M059J (cell line): ENCODE measurements at regions not wholly inside any gene's neighbourhood (a gene's known extent, or its start where the extent isn't known, plus 50 kb on each side); places are given as distances from the start of the nearest gene placed in this dataset.
"Not testable (repeated sequence)": the region's sequence is repeated elsewhere in the genome, so short reads cannot be mapped to it uniquely, and the experiment has no call there.

Experiments used
- DNase-seq: peaks from one replicate; pipeline ENCODE4 v3.0.0-alpha.2; 2012; ENCODE audit warnings: low read depth

GRCh38 chr1:228611707-228612106 is 123.6 kb upstream of the RHOU start:
- not testable (repeated sequence) for DNase-seq

- DNase-seq: not testable (repeated sequence)
Observed at GRCh38 chr1:228622002-228622716, 113.1 kb upstream of the RHOU start.

GRCh38 chr1:228626481-228626880 is 108.8 kb upstream of the RHOU start:
- not testable (repeated sequence) for DNase-seq

GRCh38 chr1:228632858-228633257 is 102.4 kb upstream of the RHOU start:
- DNase-seq: not testable (repeated sequence)

GRCh38 chr1:228635304-228635703 is 100.0 kb upstream of the RHOU start:
- DNase-seq: peak; percentile 15

GRCh38 chr1:228637529-228637928 is 97.8 kb upstream of the RHOU start:
- DNase-seq: not testable (repeated sequence)

GRCh38 chr1:228646717-228647522 is 88.4 kb upstream of the RHOU start:
- peak; percentile 65 for DNase-seq

GRCh38 chr1:228647523-228648444 is 87.5 kb upstream of the RHOU start:
- DNase-seq: peak; percentile 67

- no peak for DNase-seq
Observed at GRCh38 chr1:228648647-228649383, 86.5 kb upstream of the RHOU start.

- DNase-seq: no peak
Observed at GRCh38 chr1:228650141-228650540, 85.1 kb upstream of the RHOU start.

- no peak for DNase-seq
Observed at GRCh38 chr1:228650946-228651345, 84.3 kb upstream of the RHOU start.

- DNase-seq: no peak
Observed at GRCh38 chr1:228652116-228652515, 83.2 kb upstream of the RHOU start.

GRCh38 chr1:228653057-228653456 is 82.2 kb upstream of the RHOU start:
- DNase-seq: not testable (repeated sequence)

- no peak for DNase-seq
Observed at GRCh38 chr1:228653748-228654147, 81.5 kb upstream of the RHOU start.

- no peak for DNase-seq
Observed at GRCh38 chr1:228655796-228656394, 79.4 kb upstream of the RHOU start.

GRCh38 chr1:228662007-228662689 is 73.1 kb upstream of the RHOU start:
- not testable (repeated sequence) for DNase-seq

- DNase-seq: peak; percentile 63
Observed at GRCh38 chr1:228664399-228664914, 70.8 kb upstream of the RHOU start.

GRCh38 chr1:228666686-228667623 is 68.3 kb upstream of the RHOU start:
- no peak for DNase-seq
